ENCODE measurements at regions not wholly inside any gene's neighbourhood (a gene's known extent, or its start where the extent isn't known, plus 50 kb on each side); places are given as distances from the start of the nearest gene placed in this dataset.

GRCh38 chr2:151048331-151049054 is 213.2 kb downstream of the RBM43 start (continued):
- TF ChIP-seq, protein P1, sequence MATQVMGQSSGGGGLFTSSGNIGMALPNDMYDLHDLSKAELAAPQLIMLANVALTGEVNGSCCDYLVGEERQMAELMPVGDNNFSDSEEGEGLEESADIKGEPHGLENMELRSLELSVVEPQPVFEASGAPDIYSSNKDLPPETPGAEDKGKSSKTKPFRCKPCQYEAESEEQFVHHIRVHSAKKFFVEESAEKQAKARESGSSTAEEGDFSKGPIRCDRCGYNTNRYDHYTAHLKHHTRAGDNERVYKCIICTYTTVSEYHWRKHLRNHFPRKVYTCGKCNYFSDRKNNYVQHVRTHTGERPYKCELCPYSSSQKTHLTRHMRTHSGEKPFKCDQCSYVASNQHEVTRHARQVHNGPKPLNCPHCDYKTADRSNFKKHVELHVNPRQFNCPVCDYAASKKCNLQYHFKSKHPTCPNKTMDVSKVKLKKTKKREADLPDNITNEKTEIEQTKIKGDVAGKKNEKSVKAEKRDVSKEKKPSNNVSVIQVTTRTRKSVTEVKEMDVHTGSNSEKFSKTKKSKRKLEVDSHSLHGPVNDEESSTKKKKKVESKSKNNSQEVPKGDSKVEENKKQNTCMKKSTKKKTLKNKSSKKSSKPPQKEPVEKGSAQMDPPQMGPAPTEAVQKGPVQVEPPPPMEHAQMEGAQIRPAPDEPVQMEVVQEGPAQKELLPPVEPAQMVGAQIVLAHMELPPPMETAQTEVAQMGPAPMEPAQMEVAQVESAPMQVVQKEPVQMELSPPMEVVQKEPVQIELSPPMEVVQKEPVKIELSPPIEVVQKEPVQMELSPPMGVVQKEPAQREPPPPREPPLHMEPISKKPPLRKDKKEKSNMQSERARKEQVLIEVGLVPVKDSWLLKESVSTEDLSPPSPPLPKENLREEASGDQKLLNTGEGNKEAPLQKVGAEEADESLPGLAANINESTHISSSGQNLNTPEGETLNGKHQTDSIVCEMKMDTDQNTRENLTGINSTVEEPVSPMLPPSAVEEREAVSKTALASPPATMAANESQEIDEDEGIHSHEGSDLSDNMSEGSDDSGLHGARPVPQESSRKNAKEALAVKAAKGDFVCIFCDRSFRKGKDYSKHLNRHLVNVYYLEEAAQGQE (IDR thresholded peaks at IDR 0.05; ENCODE audit: low read depth), result no peak
- TF ChIP-seq, protein P2, sequence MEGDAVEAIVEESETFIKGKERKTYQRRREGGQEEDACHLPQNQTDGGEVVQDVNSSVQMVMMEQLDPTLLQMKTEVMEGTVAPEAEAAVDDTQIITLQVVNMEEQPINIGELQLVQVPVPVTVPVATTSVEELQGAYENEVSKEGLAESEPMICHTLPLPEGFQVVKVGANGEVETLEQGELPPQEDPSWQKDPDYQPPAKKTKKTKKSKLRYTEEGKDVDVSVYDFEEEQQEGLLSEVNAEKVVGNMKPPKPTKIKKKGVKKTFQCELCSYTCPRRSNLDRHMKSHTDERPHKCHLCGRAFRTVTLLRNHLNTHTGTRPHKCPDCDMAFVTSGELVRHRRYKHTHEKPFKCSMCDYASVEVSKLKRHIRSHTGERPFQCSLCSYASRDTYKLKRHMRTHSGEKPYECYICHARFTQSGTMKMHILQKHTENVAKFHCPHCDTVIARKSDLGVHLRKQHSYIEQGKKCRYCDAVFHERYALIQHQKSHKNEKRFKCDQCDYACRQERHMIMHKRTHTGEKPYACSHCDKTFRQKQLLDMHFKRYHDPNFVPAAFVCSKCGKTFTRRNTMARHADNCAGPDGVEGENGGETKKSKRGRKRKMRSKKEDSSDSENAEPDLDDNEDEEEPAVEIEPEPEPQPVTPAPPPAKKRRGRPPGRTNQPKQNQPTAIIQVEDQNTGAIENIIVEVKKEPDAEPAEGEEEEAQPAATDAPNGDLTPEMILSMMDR (IDR thresholded peaks at IDR 0.05 in 2 of 3, conservative IDR thresholded peaks at IDR 0.05 in 1 of 3; ENCODE audit: borderline replicate concordance in 1 of 3, insufficient read depth in 1 of 3, low read depth in 2 of 3, low read length in 2 of 3), result no peak
- TF ChIP-seq EGR1 (IDR thresholded peaks at IDR 0.05; ENCODE audit: low read depth), result no peak

- no peak overlapping the region for H3K4me3 ChIP-seq (replicated peaks in 1 of 2; ENCODE audit: low read depth in 1 of 2, low read length in 2 of 2)
- ChIA-PET RAD21 (ENCODE audit: low non-redundant PET in 1 of 2, low total read pairs in 2 of 2, uncharacterized antibody in 2 of 2, unreplicated experiment in 2 of 2) (no interaction called here), POLR2A (no interaction called here), CTCF (no interaction called here)
- no peaks in the 10 kb centered on the region for H3K27me3 ChIP-seq (ENCODE audit: insufficient read depth, low read length)
- H3K9me3 ChIP-seq (ENCODE audit: control insufficient read depth in 1 of 2, insufficient read depth in 1 of 2, low read depth in 1 of 2, low read length in 2 of 2), result no peaks in the 10 kb centered on the region
- no peak for TF ChIP-seq POLR2A (IDR thresholded peaks at IDR 0.05; ENCODE audit: borderline replicate concordance, extremely low read depth, insufficient read depth, insufficient read length)
- TF ChIP-seq FOSL1 (IDR thresholded peaks at IDR 0.05; ENCODE audit: low read depth), result peak; percentile 29; the same call in 1 of the 2 replicates
- no peak for TF ChIP-seq ZBTB33 (IDR thresholded peaks at IDR 0.05; ENCODE audit: extremely low read depth, insufficient replicate concordance, low read length)
- TF ChIP-seq ZFX (IDR thresholded peaks at IDR 0.05), result no peak
- TF ChIP-seq, protein P3, sequence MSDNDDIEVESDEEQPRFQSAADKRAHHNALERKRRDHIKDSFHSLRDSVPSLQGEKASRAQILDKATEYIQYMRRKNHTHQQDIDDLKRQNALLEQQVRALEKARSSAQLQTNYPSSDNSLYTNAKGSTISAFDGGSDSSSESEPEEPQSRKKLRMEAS (IDR thresholded peaks at IDR 0.05), result no peak
- peak; percentile 36; the same call in 1 of the 2 replicates for TF ChIP-seq JUND (IDR thresholded peaks at IDR 0.05)
- TF ChIP-seq EGR1 (IDR thresholded peaks at IDR 0.05; ENCODE audit: low read depth), result 0 out of 2 replicates have a peak, but pooled peaks have one; percentile 28
- no peak for TF ChIP-seq TCF7L2 (IDR thresholded peaks at IDR 0.05; ENCODE audit: borderline replicate concordance, extremely low read depth, insufficient read depth, insufficient read length)
- no peak for TF ChIP-seq ZNF274 (IDR thresholded peaks at IDR 0.05; ENCODE audit: low read depth, low read length)
- peaks cover 0 to 6% of the 10 kb centered on the region in 2 experiments; a peak in 2 of 4 replicates for H3K4me1 ChIP-seq (ENCODE audit: control insufficient read depth in 1 of 2, insufficient read depth in 2 of 2, low read length in 2 of 2)
- peak overlapping the region; percentile 67 for H2AFZ ChIP-seq (ENCODE audit: low read depth, low read length, poor library complexity, severe bottlenecking)
- no peaks in the 10 kb centered on the region for H3K36me3 ChIP-seq (ENCODE audit: control insufficient read depth in 1 of 2, insufficient read depth in 2 of 2, low read length in 2 of 2)
- no peaks in the 10 kb centered on the region for H3K9me2 ChIP-seq (ENCODE audit: insufficient read depth)
- intact Hi-C loops (cut with micrococcal nuclease), result no loop called here
- no TSS peak for BruUV-seq (replicated peaks)
- H3K9ac ChIP-seq (ENCODE audit: low read length), result no peak overlapping the region
- peak overlapping the region; percentile 42 for H3K4me2 ChIP-seq (ENCODE audit: low read length)
- H4K20me1 ChIP-seq (ENCODE audit: insufficient read depth), result no peaks in the 10 kb centered on the region
- peak; percentile 7 for DNase-seq (ENCODE audit: low read depth, low spot score)
- no peak overlapping the region for H3K27ac ChIP-seq (ENCODE audit: low read depth, low read length)
- no peaks in the 10 kb centered on the region for H3K79me2 ChIP-seq (ENCODE audit: insufficient read depth, low read length)
- peak; percentile 75 for ATAC-seq
Observed at GRCh38 chr2:151043484-151043883, 218.2 kb downstream of the RBM43 start.
